ES-I3 (cell line): ENCODE measurements at regions not wholly inside any gene's neighbourhood (a gene's known extent, or its start where the extent isn't known, plus 50 kb on each side); places are given as distances from the start of the nearest gene placed in this dataset.

ENCODE experiments used
- H3K36me3 ChIP-seq: 2 replicates; pipeline ENCODE4 v1.6.1; 2013; ENCODE audit warnings: mild to moderate bottlenecking, low read length, control low read depth, moderate library complexity; ENCODE audit not compliant: insufficient read depth
- H3K4me1 ChIP-seq: 2 replicates; pipeline ENCODE4 v1.6.1; 2013; ENCODE audit warnings: mild to moderate bottlenecking, control low read depth, low read length; ENCODE audit not compliant: insufficient read depth
- H3K9ac ChIP-seq: 2 replicates; pipeline ENCODE4 v1.6.1; 2013; ENCODE audit warnings: low read depth, mild to moderate bottlenecking, low read length, moderate library complexity
- H3K9me3 ChIP-seq: 2 replicates; pipeline ENCODE4 v1.6.1; 2013; ENCODE audit warnings: mild to moderate bottlenecking, low read length, moderate library complexity; ENCODE audit not compliant: control insufficient read depth, insufficient read depth

DNA sequence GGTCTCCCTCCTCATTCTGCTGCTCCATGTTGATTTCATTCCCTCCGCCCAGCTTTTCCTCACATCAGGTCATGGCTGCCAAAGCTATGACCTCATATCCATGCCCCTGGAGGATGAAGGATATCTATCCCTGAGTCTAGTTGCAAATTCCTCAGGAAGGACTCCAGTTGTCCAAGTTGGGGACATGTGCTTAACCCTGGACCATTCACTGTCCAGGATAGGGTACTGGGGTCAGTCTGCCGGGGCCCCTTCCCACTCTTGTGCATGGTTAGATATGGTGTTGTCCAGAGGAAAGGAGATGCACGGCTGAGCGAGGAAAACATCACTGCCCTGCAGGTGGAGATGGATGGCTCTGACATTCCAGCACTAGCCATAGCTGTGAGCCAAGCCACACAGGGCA is 51.9 kb upstream of the COMTD1 start:
- Histone ChIP-seq H3K9ac (no peak overlapping the region), H3K4me1 (no peaks in the 10 kb centered on the region), H3K36me3 (no peaks in the 10 kb centered on the region), H3K9me3 (no peaks in the 10 kb centered on the region)

DNA sequence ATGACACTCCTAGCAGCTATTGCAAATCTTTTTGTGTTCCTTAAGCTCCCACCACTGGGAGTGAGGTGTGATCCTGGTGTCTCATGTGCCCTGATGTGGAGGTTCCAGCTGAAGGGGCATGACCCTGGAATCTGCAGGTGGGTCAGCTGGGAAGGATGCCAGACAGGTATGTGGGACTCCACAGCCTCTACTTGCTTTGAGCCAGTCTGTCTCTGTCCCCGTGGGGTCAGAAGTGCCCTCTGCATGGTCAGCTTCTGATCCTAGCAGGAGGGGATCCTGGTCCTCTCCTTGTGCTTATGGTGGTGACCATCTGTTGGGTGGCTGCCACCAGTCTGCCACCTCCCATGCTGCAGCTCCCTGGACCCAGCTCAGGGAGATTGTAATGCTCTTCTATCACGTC is 51.1 kb upstream of the COMTD1 start:
- Histone ChIP-seq H3K9ac (no peak overlapping the region), H3K9me3 (no peaks in the 10 kb centered on the region), H3K4me1 (no peaks in the 10 kb centered on the region), H3K36me3 (no peaks in the 10 kb centered on the region)
